GM12872 (cell line): ENCODE measurements at regions not wholly inside any gene's neighbourhood (a gene's known extent, or its start where the extent isn't known, plus 50 kb on each side); places are given as distances from the start of the nearest gene placed in this dataset.

ENCODE experiments used
- TF ChIP-seq, protein P1 (sequence below): IDR thresholded peaks from 3 replicates; pipeline ENCODE4 v1.5.1; 2011; ENCODE audit warnings: low read depth, mild to moderate bottlenecking, low read length, moderate library complexity; ENCODE audit not compliant: insufficient read depth

DNA sequence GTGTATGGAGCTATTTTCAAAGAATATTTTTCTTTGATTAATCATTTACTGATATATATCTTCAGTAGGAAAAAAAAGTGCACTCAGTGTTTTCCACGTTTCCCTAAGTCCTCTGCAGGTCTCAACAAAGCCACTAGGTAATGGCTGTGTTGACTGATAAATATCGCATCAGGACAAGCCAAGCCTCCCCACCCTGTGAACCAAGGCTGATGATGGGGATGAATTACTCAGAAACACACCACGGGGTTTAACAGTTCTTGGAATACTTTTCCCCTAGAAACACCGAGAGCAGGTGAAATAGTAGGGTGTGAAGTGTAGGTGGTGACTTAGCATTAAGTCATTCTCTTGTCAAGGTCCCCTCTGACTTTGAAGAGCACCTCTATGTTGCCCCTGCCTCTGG lies 423.5 kb upstream of the IGFBP3 start:
- TF ChIP-seq, protein P1, sequence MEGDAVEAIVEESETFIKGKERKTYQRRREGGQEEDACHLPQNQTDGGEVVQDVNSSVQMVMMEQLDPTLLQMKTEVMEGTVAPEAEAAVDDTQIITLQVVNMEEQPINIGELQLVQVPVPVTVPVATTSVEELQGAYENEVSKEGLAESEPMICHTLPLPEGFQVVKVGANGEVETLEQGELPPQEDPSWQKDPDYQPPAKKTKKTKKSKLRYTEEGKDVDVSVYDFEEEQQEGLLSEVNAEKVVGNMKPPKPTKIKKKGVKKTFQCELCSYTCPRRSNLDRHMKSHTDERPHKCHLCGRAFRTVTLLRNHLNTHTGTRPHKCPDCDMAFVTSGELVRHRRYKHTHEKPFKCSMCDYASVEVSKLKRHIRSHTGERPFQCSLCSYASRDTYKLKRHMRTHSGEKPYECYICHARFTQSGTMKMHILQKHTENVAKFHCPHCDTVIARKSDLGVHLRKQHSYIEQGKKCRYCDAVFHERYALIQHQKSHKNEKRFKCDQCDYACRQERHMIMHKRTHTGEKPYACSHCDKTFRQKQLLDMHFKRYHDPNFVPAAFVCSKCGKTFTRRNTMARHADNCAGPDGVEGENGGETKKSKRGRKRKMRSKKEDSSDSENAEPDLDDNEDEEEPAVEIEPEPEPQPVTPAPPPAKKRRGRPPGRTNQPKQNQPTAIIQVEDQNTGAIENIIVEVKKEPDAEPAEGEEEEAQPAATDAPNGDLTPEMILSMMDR = no peak

DNA sequence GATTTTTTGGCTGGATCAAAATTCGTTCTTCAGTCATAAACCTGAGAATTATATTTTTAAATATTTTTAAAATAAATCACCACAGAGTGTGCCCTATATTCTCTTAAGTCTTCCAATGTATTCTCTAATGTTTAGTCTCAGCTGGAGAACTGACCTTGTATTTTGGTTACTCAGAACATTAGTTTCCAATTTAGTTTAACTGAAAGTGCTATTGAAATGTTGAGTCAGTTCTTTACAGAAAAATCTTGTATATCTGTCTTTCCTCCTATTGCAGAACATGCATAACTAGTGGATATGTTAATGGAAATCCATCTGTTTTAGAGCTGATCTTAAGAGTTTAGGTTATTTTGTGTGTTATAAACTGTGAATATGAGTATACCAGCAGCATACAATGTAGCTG lies 422.7 kb upstream of the IGFBP3 start:
- TF ChIP-seq, protein P1 = no peak

DNA sequence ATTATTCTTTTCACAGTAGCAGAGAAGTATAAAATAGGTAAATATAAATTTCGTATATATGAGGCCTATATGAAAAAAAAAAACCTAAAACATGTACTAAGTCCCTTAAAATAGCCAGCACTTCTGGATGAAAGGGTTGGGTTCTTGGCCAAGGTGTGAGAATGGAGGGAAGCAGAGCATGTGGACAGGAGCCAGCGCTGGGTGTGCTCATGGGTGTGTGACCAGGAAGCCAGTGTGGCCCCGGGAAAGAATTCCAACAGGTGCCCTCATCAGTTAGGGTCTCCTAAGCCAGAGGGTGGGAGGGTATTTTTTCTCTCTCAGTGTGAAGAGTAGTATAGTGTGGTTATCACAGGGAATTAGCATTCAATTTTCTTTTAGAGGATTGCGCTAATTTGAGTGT lies 401.9 kb upstream of the IGFBP3 start:
- TF ChIP-seq, protein P1 = no peak

DNA sequence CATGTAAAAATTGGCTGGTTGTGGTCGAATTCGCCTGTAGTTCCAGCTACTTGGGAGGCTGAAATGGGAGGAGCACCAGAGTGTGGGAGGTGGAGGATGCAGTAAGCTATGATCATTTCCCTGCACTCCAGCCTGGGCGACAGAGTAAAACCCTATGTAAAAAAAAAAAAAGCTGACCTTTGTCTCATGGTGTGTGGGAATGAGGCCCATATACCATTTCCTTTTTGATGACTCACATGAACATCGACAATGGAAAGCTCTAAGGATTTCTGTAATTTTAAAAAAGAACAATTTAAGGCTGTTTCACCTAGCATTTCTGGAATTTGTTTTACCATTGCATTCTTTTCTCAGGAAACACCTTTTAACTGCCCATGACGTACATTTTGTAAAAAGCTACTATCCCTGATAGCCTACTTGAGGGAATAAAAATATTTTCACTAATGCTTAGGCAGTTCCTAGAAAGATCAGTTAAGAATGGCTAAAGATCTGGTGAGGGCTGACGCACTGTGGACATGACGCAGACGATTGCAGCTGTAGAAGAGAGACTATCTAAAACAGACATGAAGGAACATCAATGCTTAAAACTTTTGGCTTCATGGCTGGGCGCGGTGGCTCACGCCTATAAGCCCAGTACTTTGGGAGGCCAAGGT lies 400.6 kb upstream of the IGFBP3 start:
- TF ChIP-seq, protein P1 = no peak

DNA sequence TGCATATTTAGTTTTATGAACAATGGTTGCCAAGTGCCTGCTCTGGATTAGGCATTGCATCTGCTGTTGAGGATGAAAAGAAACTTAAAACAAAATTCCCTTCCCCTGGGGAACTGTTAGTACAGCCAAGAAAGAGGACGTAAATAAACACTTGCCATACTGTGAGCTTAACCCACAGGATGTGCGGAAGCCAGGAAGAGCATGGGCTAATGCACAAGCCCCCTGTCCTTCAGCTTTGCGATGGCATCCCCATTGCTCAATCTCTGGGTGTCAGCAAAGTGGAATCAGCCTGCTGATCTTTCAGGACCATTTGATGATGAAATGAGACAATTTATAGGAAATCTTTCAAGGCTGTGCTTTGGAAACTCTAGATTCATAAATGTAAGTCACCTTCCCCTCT lies 399.9 kb upstream of the IGFBP3 start:
- TF ChIP-seq, protein P1 = no peak

DNA sequence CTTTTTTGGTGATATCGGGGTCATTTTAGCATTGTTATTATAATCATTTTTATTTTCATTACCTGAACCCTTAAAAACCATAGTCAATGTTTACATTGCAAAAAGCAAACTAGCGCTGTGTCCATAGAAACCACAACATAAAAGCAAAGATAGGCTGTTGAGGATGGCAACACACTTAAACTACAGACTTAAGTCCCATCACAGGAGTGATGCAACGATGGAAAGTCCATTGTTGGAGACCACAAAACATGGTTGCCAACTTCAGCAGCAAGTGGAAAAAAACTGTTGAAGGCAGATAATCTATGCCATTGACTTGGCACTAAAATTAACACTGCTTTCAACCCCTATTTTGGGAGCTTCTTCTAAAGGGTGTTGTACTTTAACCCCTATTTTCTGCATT lies 398.8 kb upstream of the IGFBP3 start:
- TF ChIP-seq, protein P1 = no peak

DNA sequence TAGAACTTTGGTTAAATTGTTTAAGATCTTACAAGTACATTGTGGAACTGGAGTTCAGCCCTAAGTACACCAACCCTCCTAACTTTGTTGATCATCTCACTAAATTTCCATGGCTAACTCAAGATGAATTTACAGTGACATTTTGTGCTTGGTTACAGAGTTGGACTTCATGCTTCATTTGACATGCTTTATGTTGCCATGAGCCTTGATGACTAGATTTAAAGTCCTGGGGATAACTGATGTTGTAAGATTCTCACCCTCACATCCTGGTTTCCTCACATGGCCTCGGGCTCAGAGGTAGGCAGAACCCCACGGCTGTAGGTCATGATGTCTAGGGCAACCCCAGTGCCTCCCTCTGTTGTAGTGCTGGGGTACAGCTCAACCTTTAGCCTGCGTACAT lies 397.2 kb upstream of the IGFBP3 start:
- TF ChIP-seq, protein P1 = no peak
